ENCODE measurements at regions not wholly inside any gene's neighbourhood (a gene's known extent, or its start where the extent isn't known, plus 50 kb on each side); places are given as distances from the start of the nearest gene placed in this dataset.

DNA sequence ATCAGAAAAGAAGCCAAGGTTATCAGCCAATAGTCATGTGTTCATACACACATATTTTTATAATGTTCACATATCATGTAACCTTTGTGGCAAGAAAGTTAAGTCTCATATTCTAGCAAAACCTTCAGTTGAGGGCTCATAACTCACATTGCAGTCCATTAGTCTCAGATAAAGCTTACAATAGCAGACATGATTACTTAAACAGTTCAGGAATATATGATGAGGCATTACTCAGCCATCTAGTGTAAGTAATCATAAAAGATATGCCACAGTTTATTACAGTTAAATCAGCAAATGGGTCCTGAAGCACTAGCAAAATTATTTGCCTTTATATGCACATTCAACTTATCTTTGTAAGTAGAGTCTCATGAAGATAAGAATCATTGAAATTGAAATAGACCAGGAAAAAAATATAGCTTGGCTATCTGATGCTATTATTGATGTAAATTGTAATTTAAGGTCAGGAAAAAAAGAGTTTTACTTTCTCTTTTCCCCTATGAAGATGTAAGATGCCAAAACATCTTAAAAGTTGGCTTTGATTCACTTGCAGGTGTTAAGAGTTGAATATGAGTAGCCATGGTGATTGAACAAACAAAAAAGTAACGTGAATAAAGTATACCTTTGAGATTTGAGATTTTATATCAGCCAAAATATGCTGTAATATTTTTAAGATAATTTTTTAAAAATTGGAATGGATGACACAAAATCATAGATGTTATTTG, 537.0 kb downstream of the SLC6A15 start:
- Mint-ChIP-seq H3K27ac (ENCODE audit: unreplicated experiment) (no peak overlapping the region), H3K9me3 (ENCODE audit: low read depth, unreplicated experiment) (no peaks in the 10 kb centered on the region), H3K36me3 (ENCODE audit: insufficient read depth, unreplicated experiment) (no peaks in the 10 kb centered on the region), H3K4me1 (ENCODE audit: low read depth, unreplicated experiment) (no peaks in the 10 kb centered on the region), H3K27me3 (ENCODE audit: unreplicated experiment) (no peaks in the 10 kb centered on the region), H3K4me3 (ENCODE audit: low read depth, unreplicated experiment) (no peak overlapping the region)
- TF ChIP-seq CTCF (IDR thresholded peaks at IDR 0.05; ENCODE audit: unreplicated experiment) = no peak
- no TSS peak for BruUV-seq (replicated peaks)
- intact Hi-C loops (cut with micrococcal nuclease; ENCODE audit: unreplicated experiment) = no loop called here
- no peak for DNase-seq
- CTCF ChIA-PET = no interaction called here

DNA sequence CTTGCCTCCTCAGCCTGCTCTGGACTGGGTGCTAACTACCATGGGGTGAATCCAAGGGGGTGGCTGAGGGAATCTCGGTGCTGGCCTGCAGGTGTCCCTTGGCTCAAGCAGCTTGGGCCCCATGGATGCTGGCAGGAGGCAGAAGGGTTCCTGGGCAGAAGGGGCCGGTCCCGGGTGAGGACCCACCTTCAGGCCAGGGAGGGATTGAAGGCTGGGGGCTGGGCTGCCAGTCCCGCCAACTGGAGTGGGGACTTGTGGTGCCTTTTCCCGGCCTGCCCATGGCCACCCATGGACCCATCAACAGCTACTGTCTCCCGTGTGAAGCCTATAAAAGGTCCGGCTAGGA, 550.1 kb downstream of the SLC6A15 start:
- Mint-ChIP-seq H3K4me1 (ENCODE audit: low read depth, unreplicated experiment) (no peaks in the 10 kb centered on the region), H3K27me3 (ENCODE audit: unreplicated experiment) (no peaks in the 10 kb centered on the region), H3K27ac (ENCODE audit: unreplicated experiment) (no peak overlapping the region), H3K36me3 (ENCODE audit: insufficient read depth, unreplicated experiment) (no peaks in the 10 kb centered on the region), H3K4me3 (ENCODE audit: low read depth, unreplicated experiment) (no peak overlapping the region), H3K9me3 (ENCODE audit: low read depth, unreplicated experiment) (peaks cover 4% of the 10 kb centered on the region)
- BruUV-seq (replicated peaks) = no TSS peak
- intact Hi-C loops (cut with micrococcal nuclease; ENCODE audit: unreplicated experiment) = no loop called here
- DNase-seq = no peak
- TF ChIP-seq CTCF (IDR thresholded peaks at IDR 0.05; ENCODE audit: unreplicated experiment) = no peak
- CTCF ChIA-PET = no interaction called here

- Mint-ChIP-seq H3K4me1 (ENCODE audit: low read depth, unreplicated experiment) (no peaks in the 10 kb centered on the region), H3K4me3 (ENCODE audit: low read depth, unreplicated experiment) (no peak overlapping the region), H3K9me3 (ENCODE audit: low read depth, unreplicated experiment) (peaks cover 4% of the 10 kb centered on the region), H3K27me3 (ENCODE audit: unreplicated experiment) (no peaks in the 10 kb centered on the region), H3K36me3 (ENCODE audit: insufficient read depth, unreplicated experiment) (no peaks in the 10 kb centered on the region), H3K27ac (ENCODE audit: unreplicated experiment) (no peak overlapping the region)
- CTCF ChIA-PET = no interaction called here
- TF ChIP-seq CTCF (IDR thresholded peaks at IDR 0.05; ENCODE audit: unreplicated experiment) = no peak
- no TSS peak for BruUV-seq (replicated peaks)
- DNase-seq = no peak
- intact Hi-C loops (cut with micrococcal nuclease; ENCODE audit: unreplicated experiment) = no loop called here
Measured at GRCh38 chr12:84361651-84362551, 550.7 kb downstream of the SLC6A15 start.

DNA sequence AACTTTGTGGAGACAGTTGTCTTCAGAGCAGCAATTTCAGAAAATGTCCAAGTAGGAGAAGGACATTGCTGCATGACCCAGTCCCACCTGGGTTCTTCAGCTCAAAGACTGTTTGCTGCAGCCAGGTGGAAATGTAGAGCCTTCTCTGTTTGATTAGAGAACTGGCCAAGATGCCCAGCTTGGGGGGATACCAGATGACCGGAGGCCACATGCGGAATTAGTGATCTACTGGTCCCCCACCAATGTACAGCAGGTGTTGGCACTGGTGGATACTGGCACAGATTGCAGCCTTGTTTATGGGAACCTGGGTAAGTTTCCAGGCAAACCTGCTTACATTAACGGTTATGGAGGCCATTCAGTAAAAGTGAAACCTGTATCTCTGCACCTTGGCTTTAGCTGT, 555.3 kb downstream of the SLC6A15 start:
- H3K27me3 Mint-ChIP-seq (ENCODE audit: unreplicated experiment) = no peaks in the 10 kb centered on the region
- intact Hi-C loops (cut with micrococcal nuclease; ENCODE audit: unreplicated experiment) = no loop called here
- H3K36me3 Mint-ChIP-seq (ENCODE audit: insufficient read depth, unreplicated experiment) = no peaks in the 10 kb centered on the region

More for the DNA sequence above, 555.3 kb downstream of the SLC6A15 start:
- CTCF ChIA-PET = no interaction called here
- H3K4me3 Mint-ChIP-seq (ENCODE audit: low read depth, unreplicated experiment) = no peak overlapping the region
- TF ChIP-seq CTCF (IDR thresholded peaks at IDR 0.05; ENCODE audit: unreplicated experiment) = no peak
- H3K9me3 Mint-ChIP-seq (ENCODE audit: low read depth, unreplicated experiment) = no peaks in the 10 kb centered on the region
- BruUV-seq (replicated peaks) = no TSS peak
- no peaks in the 10 kb centered on the region for H3K4me1 Mint-ChIP-seq (ENCODE audit: low read depth, unreplicated experiment)
- no peak overlapping the region for H3K27ac Mint-ChIP-seq (ENCODE audit: unreplicated experiment)
- no peak for DNase-seq
